IMR-90 (cell line): ENCODE measurements at regions not wholly inside any gene's neighbourhood (a gene's known extent, or its start where the extent isn't known, plus 50 kb on each side); places are given as distances from the start of the nearest gene placed in this dataset.

Experiments used
- ATAC-seq: fragments of 200-7000 bp; cut with Tn5 transposase; 2 replicates; pipeline ENCODE4 v1.9.1; 2020; ENCODE audit warnings: low read depth, mild to moderate bottlenecking, moderate library complexity
- BruUV-seq: library from RNA; stranded (reverse); fragments of 400-500 nt; replicated peaks from 2 replicates; lab custom pipeline; 2021; lab: Mats Ljungman, UMichigan
- CTCF ChIA-PET: fragments of 300-600 bp; formaldehyde crosslinking; extraction: SDS; loops from one replicate; lab custom pipeline; 2021; ENCODE audit warnings: antibody characterized with exemption; lab: Yijun Ruan, JAX
- POLR2A ChIA-PET: fragments of 300-600 bp; sonication (Branson Sonifier 250); formaldehyde crosslinking; loops from one replicate; lab custom pipeline; 2022; ENCODE audit warnings: antibody characterized with exemption; ENCODE audit not compliant: unreplicated experiment; lab: Charles Lee
- DNase-seq: peaks from one replicate; pipeline ENCODE4 v3.0.0; 2013
- H2AFZ ChIP-seq: replicated peaks from 2 replicates; pipeline ENCODE3; 2013; ENCODE audit warnings: low read length, mild to moderate bottlenecking; ENCODE audit not compliant: poor library complexity
- H2AK5ac ChIP-seq: 2 replicates; pipeline ENCODE4 v1.6.1; 2013; ENCODE audit warnings: low read depth, low read length, inconsistent platforms
- H2AK9ac ChIP-seq: replicated peaks from 2 replicates; pipeline ENCODE3; 2013; ENCODE audit warnings: mild to moderate bottlenecking, low read depth, low read length, moderate library complexity; ENCODE audit not compliant: poor library complexity
- H2BK120ac ChIP-seq: 2 replicates; pipeline ENCODE4 v1.6.1; 2013; ENCODE audit warnings: low read depth, low read length, inconsistent platforms
- H2BK15ac ChIP-seq: 3 replicates; pipeline ENCODE4 v1.6.1; 2013; ENCODE audit warnings: low read depth, low read length, inconsistent platforms
- H2BK20ac ChIP-seq: 2 replicates; pipeline ENCODE4 v1.6.1; 2013; ENCODE audit warnings: low read depth, mild to moderate bottlenecking, inconsistent platforms, low read length, moderate library complexity
- H2BK5ac ChIP-seq: 2 replicates; pipeline ENCODE4 v1.6.1; 2013; ENCODE audit warnings: mild to moderate bottlenecking, low read depth, low read length, inconsistent platforms; ENCODE audit not compliant: poor library complexity, severe bottlenecking
- H3K14ac ChIP-seq: replicated peaks from 2 replicates; pipeline ENCODE4 v1.6.1; 2013; ENCODE audit warnings: low read depth, low read length, inconsistent platforms
- H3K18ac ChIP-seq: 2 replicates; pipeline ENCODE4 v1.6.1; 2013; ENCODE audit warnings: low read depth, low read length, control low read depth
- H3K23ac ChIP-seq: 2 replicates; pipeline ENCODE4 v1.6.1; 2013; ENCODE audit warnings: low read depth, low read length, inconsistent platforms
- H3K27ac ChIP-seq: 2 replicates; pipeline ENCODE4 v1.5.1; 2013; ENCODE audit warnings: mild to moderate bottlenecking, control low read depth, low read length; ENCODE audit not compliant: insufficient read depth
- H3K27me3 ChIP-seq: 2 replicates; pipeline ENCODE4 v1.6.1; 2013; ENCODE audit warnings: low read length; ENCODE audit not compliant: control insufficient read depth, insufficient read depth
- H3K36me3 ChIP-seq: 2 replicates; pipeline ENCODE4 v1.6.1; 2013; ENCODE audit warnings: low read length, mixed read lengths; ENCODE audit not compliant: control insufficient read depth, insufficient read depth
- H3K4ac ChIP-seq: 2 replicates; pipeline ENCODE4 v1.6.1; 2013; ENCODE audit warnings: low read depth, low read length, inconsistent platforms
- H3K4me1 ChIP-seq: 2 replicates; pipeline ENCODE4 v1.6.1; 2013; ENCODE audit warnings: low read length, mixed read lengths; ENCODE audit not compliant: control insufficient read depth, insufficient read depth
- H3K4me2 ChIP-seq: 2 replicates; pipeline ENCODE4 v1.6.1; 2013; ENCODE audit warnings: low read depth, mild to moderate bottlenecking, control low read depth, low read length, moderate library complexity
- H3K4me3 ChIP-seq: 2 replicates; pipeline ENCODE4 v1.5.1; 2013; ENCODE audit warnings: low read depth, mild to moderate bottlenecking, control low read depth, low read length, moderate library complexity; ENCODE audit not compliant: insufficient read depth
- H3K56ac ChIP-seq: 2 replicates; pipeline ENCODE4 v1.6.1; 2013; ENCODE audit warnings: low read length, inconsistent platforms; ENCODE audit not compliant: insufficient read depth; ENCODE audit errors: extremely low read depth
- H3K79me1 ChIP-seq, 2 experiments: 2 replicates each; pipeline ENCODE4 v1.6.1; 2013; ENCODE audit warnings: low read length in 2 of 2, inconsistent platforms in 1 of 2, low read depth in 1 of 2
- H3K9ac ChIP-seq: 2 replicates; pipeline ENCODE4 v1.6.1; 2013; ENCODE audit warnings: low read depth, low read length, control low read depth
- H3K9me1 ChIP-seq: 2 replicates; pipeline ENCODE4 v1.6.1; 2013; ENCODE audit warnings: low read length, inconsistent platforms; ENCODE audit not compliant: insufficient read depth
- H3K9me3 ChIP-seq: 2 replicates; pipeline ENCODE4 v1.6.1; 2013; ENCODE audit warnings: low read length; ENCODE audit not compliant: control insufficient read depth, insufficient read depth
- H4K20me1 ChIP-seq: 2 replicates; pipeline ENCODE4 v1.6.1; 2013; ENCODE audit warnings: low read length, inconsistent platforms; ENCODE audit not compliant: insufficient read depth
- H4K5ac ChIP-seq: 2 replicates; pipeline ENCODE4 v1.6.1; 2013; ENCODE audit warnings: mild to moderate bottlenecking, low read depth, low read length, control low read depth
- H4K8ac ChIP-seq, 2 experiments: 2 replicates each; pipeline ENCODE4 v1.6.1; 2013; ENCODE audit warnings: low read depth in 2 of 2, low read length in 2 of 2, control low read depth in 1 of 2, inconsistent platforms in 1 of 2
- H4K91ac ChIP-seq: 2 replicates; pipeline ENCODE4 v1.6.1; 2013; ENCODE audit warnings: low read depth, low read length, inconsistent platforms; ENCODE audit not compliant: insufficient read depth
- CEBPB ChIP-seq: IDR thresholded peaks from 2 replicates; pipeline ENCODE4 v1.6.1; 2012; ENCODE audit warnings: low read depth, low read length, improper control_type of control experiment
- CHD1 ChIP-seq: IDR thresholded peaks from 2 replicates; pipeline ENCODE4 v1.6.1; 2012; ENCODE audit warnings: low read depth, low read length, improper control_type of control experiment
- FOS ChIP-seq: fragments of 150-350 bp; IDR thresholded peaks from 2 replicates; pipeline ENCODE4 v1.6.1; 2016; ENCODE audit warnings: low read depth, low read length
- MAZ ChIP-seq: IDR thresholded peaks from 2 replicates; pipeline ENCODE4 v1.6.1; 2012; ENCODE audit warnings: low read depth, mild to moderate bottlenecking, low read length, improper control_type of control experiment, moderate library complexity, borderline replicate concordance
- RAD21 ChIP-seq: IDR thresholded peaks from 2 replicates; pipeline ENCODE4 v1.6.1; 2012; ENCODE audit warnings: low read length, improper control_type of control experiment
- RCOR1 ChIP-seq: IDR thresholded peaks from 2 replicates; pipeline ENCODE4 v1.6.1; 2012; ENCODE audit warnings: mild to moderate bottlenecking, low read length, improper control_type of control experiment; ENCODE audit not compliant: insufficient replicate concordance
- RFX5 ChIP-seq: IDR thresholded peaks from 2 replicates; pipeline ENCODE4 v1.8.0; 2012; ENCODE audit warnings: low read depth, mild to moderate bottlenecking, low read length, moderate library complexity
- SMC3 ChIP-seq: fragments of 150-350 bp; IDR thresholded peaks from 2 replicates; pipeline ENCODE4 v1.6.1; 2016; ENCODE audit warnings: low read depth, mild to moderate bottlenecking, antibody characterized with exemption, low read length, moderate library complexity
- WGBS, 2 experiments: methylation state at CpG; one replicate each; pipeline versions ENCODE4 v1.1.5 to v1.1.7; 2013; ENCODE audit warnings: missing lambda C conversion rate in 2 of 2; ENCODE audit not compliant: insufficient read length in 1 of 2; ENCODE audit errors: extremely low coverage in 2 of 2; 5-methylcytosine and 5-hydroxymethylcytosine counted together
- dilution Hi-C: fragments of 300-500 bp; cut with HindIII; formaldehyde crosslinking; loops from one replicate; pipeline ENCODE4 v1.14.3; 2018; ENCODE audit warnings: low sequenced_read_pairs; ENCODE audit not compliant: unreplicated experiment
- in situ Hi-C: fragments of 300-500 bp; cut with MboI; formaldehyde crosslinking; loops from 3 replicates; pipeline ENCODE4 v1.14.3; 2019; ENCODE audit warnings: low sequenced_read_pairs, inconsistent platforms, mixed read lengths
- intact Hi-C: fragments of 100-400 bp; cut with micrococcal nuclease; formaldehyde crosslinking; loops from 2 replicates; pipeline ENCODE4 v1.10.0; 2022
- TF ChIP-seq, protein P1 (sequence below): fragments of 150-350 bp; IDR thresholded peaks from 2 replicates; pipeline ENCODE4 v1.6.1; 2016; ENCODE audit warnings: low read depth, mild to moderate bottlenecking, low read length, moderate library complexity, borderline replicate concordance
- TF ChIP-seq, protein P2 (sequence below): conservative IDR thresholded peaks from 2 replicates; pipeline ENCODE4 v1.5.1; 2012; ENCODE audit warnings: mild to moderate bottlenecking, low read depth, low read length, improper control_type of control experiment

DNA sequence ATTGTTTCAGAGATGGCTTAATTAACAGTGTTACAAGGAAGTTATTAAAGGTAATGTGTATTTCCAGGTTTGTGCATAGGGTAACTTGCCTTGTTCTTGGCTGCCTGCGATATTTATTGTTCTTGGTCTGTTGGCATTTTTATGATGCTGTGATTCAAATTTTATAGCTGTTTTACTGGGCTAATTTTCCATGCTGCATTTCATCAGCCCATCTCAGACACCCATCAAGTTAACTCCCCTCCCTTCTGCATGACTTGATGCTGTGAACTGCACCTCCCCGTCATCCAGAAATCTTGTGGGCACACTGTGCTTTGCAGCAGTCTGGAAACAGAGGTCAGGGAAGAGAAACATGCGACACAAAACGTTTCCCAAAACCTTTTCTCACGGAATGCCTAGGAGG, 1049.2 kb downstream of the AACS start:
- in situ Hi-C loops: no loop called here

More for the DNA sequence above, 1049.2 kb downstream of the AACS start:
- ChIA-PET POLR2A (no interaction called here), CTCF (no interaction called here)
- Histone ChIP-seq H3K4me3 (no peak overlapping the region), H3K79me1 (no peaks in the 10 kb centered on the region), H3K27ac (no peak overlapping the region), H3K18ac (no peak overlapping the region), H3K9me1 (no peaks in the 10 kb centered on the region), H3K4ac (no peak overlapping the region), H2AK5ac (no peak overlapping the region), H3K23ac (no peak overlapping the region), H3K9ac (no peak overlapping the region), H2AFZ (no peak overlapping the region), H2BK15ac (no peak overlapping the region), H4K5ac (no peak overlapping the region), H2BK120ac (no peak overlapping the region), H4K91ac (no peak overlapping the region), H3K14ac (no peak overlapping the region), H3K36me3 (no peaks in the 10 kb centered on the region), H2BK5ac (no peak overlapping the region), H4K20me1 (no peaks in the 10 kb centered on the region), H3K9me3 (peaks cover 4% of the 10 kb centered on the region), H3K56ac (no peak overlapping the region), H4K8ac (no peak overlapping the region), H2AK9ac (no peak overlapping the region), H2BK20ac (no peak overlapping the region), H3K4me2 (no peak overlapping the region), H3K4me1 (no peaks in the 10 kb centered on the region), H3K27me3 (no peaks in the 10 kb centered on the region)
- dilution Hi-C loops (no loop called here), intact Hi-C loops (no loop called here)
- TF ChIP-seq CHD1 (no peak), MAZ (no peak), SMC3 (no peak), CEBPB (no peak), RAD21 (no peak), RFX5 (no peak), RCOR1 (no peak), FOS (no peak)
- TF ChIP-seq, protein P1, sequence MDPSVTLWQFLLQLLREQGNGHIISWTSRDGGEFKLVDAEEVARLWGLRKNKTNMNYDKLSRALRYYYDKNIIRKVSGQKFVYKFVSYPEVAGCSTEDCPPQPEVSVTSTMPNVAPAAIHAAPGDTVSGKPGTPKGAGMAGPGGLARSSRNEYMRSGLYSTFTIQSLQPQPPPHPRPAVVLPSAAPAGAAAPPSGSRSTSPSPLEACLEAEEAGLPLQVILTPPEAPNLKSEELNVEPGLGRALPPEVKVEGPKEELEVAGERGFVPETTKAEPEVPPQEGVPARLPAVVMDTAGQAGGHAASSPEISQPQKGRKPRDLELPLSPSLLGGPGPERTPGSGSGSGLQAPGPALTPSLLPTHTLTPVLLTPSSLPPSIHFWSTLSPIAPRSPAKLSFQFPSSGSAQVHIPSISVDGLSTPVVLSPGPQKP: no peak
- TF ChIP-seq, protein P2, sequence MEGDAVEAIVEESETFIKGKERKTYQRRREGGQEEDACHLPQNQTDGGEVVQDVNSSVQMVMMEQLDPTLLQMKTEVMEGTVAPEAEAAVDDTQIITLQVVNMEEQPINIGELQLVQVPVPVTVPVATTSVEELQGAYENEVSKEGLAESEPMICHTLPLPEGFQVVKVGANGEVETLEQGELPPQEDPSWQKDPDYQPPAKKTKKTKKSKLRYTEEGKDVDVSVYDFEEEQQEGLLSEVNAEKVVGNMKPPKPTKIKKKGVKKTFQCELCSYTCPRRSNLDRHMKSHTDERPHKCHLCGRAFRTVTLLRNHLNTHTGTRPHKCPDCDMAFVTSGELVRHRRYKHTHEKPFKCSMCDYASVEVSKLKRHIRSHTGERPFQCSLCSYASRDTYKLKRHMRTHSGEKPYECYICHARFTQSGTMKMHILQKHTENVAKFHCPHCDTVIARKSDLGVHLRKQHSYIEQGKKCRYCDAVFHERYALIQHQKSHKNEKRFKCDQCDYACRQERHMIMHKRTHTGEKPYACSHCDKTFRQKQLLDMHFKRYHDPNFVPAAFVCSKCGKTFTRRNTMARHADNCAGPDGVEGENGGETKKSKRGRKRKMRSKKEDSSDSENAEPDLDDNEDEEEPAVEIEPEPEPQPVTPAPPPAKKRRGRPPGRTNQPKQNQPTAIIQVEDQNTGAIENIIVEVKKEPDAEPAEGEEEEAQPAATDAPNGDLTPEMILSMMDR: no peak
- ATAC-seq: no peak
- no TSS peak for BruUV-seq
- whole genome bisulfite sequencing, 2 experiments: no CpG with 5 or more reads among the region's 5 CpGs
- no peak for DNase-seq
